ENCODE measurements at regions not wholly inside any gene's neighbourhood (a gene's known extent, or its start where the extent isn't known, plus 50 kb on each side); places are given as distances from the start of the nearest gene placed in this dataset.

- peaks cover 13% of the 10 kb centered on the region for H3K4me1 Mint-ChIP-seq
- Histone ChIP-seq H4K20me1 (ENCODE audit: low read depth) (no peaks in the 10 kb centered on the region), H3K4me3 (no peak overlapping the region), H3K27ac (no peak overlapping the region), H3K4me1 (peaks cover 22% of the 10 kb centered on the region), H3K9me3 (ENCODE audit: low read depth) (no peaks in the 10 kb centered on the region), H2AFZ (replicated peaks) (no peak overlapping the region), H3K79me2 (ENCODE audit: low read depth) (no peaks in the 10 kb centered on the region), H3F3A (ENCODE audit: low read depth) (peaks cover 16% of the 10 kb centered on the region), H3K9ac (no peak overlapping the region), H3K36me3 (no peaks in the 10 kb centered on the region), H3K27me3 (peaks cover 10% of the 10 kb centered on the region), H3K4me2 (no peak overlapping the region)
- peaks cover 6% of the 10 kb centered on the region for H3K9me3 Mint-ChIP-seq
- H3K4me3 Mint-ChIP-seq = no peak overlapping the region
- H3K27me3 Mint-ChIP-seq (ENCODE audit: insufficient read depth, low read depth) = peaks cover 25% of the 10 kb centered on the region
- no peak for DNase-seq (ENCODE audit: low spot score)
- TF ChIP-seq EZH2 (IDR thresholded peaks at IDR 0.05) = no peak
- no peak for TF ChIP-seq EZH2phosphoT487 (IDR thresholded peaks at IDR 0.05)
- no peak for TF ChIP-seq CTCF (IDR thresholded peaks at IDR 0.05)
- H3K27ac Mint-ChIP-seq = no peak overlapping the region
- H3K36me3 Mint-ChIP-seq = no peaks in the 10 kb centered on the region
Observed at GRCh38 chr11:115653926-115654325, 149.7 kb upstream of the CADM1 start.

- Mint-ChIP-seq H3K27me3 (ENCODE audit: insufficient read depth, low read depth) (peaks cover 17% of the 10 kb centered on the region), H3K36me3 (no peaks in the 10 kb centered on the region), H3K4me1 (peaks cover 8% of the 10 kb centered on the region), H3K4me3 (no peak overlapping the region), H3K9me3 (peaks cover 6% of the 10 kb centered on the region), H3K27ac (no peak overlapping the region)
- no peak for TF ChIP-seq EZH2phosphoT487 (IDR thresholded peaks at IDR 0.05)
- TF ChIP-seq EZH2 (IDR thresholded peaks at IDR 0.05) = no peak
- TF ChIP-seq CTCF (IDR thresholded peaks at IDR 0.05) = no peak
- no peak overlapping the region for H2AFZ ChIP-seq (replicated peaks)
- no peaks in the 10 kb centered on the region for H3K36me3 ChIP-seq
- H3K4me1 ChIP-seq = peaks cover 22% of the 10 kb centered on the region
- H3K79me2 ChIP-seq (ENCODE audit: low read depth) = no peaks in the 10 kb centered on the region
- no peak for DNase-seq (ENCODE audit: low spot score)
- no peak overlapping the region for H3K4me2 ChIP-seq
- H3F3A ChIP-seq (ENCODE audit: low read depth) = peaks cover 11% of the 10 kb centered on the region
- no peaks in the 10 kb centered on the region for H4K20me1 ChIP-seq (ENCODE audit: low read depth)
- no peaks in the 10 kb centered on the region for H3K9me3 ChIP-seq (ENCODE audit: low read depth)
- H3K9ac ChIP-seq = no peak overlapping the region
- H3K27ac ChIP-seq = no peak overlapping the region
- H3K27me3 ChIP-seq = peaks cover 2% of the 10 kb centered on the region
- no peak overlapping the region for H3K4me3 ChIP-seq
Observed at GRCh38 chr11:115653076-115653475, 148.9 kb upstream of the CADM1 start.

DNA sequence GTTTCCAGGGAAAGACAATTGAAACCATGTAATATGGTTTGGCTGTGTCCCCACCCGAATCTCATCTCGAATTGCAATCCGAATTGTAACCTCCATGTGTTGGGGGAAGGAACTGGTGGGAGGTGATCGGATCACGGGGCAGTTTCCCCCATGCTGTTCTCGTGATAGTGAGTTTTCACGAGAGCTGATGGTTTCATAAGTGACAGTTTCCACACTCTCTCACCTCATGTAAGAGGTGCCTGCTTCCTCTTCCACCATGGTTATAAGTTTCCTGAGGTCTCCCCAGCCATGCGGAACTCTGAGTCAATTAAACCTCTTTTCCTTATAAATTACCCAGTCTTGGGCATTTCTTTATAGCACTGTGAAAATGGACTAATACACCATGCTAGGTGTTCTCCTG, 148.3 kb upstream of the CADM1 start:
- Histone ChIP-seq H4K20me1 (ENCODE audit: low read depth) (no peaks in the 10 kb centered on the region), H3K27me3 (no peaks in the 10 kb centered on the region), H3K4me2 (no peak overlapping the region), H3K4me3 (no peak overlapping the region), H3K79me2 (ENCODE audit: low read depth) (no peaks in the 10 kb centered on the region), H3K9ac (no peak overlapping the region), H3K27ac (no peak overlapping the region), H3K4me1 (peaks cover 22% of the 10 kb centered on the region), H3K9me3 (ENCODE audit: low read depth) (no peaks in the 10 kb centered on the region), H3K36me3 (no peaks in the 10 kb centered on the region), H3F3A (ENCODE audit: low read depth) (peaks cover 11% of the 10 kb centered on the region), H2AFZ (replicated peaks) (no peak overlapping the region)
- H3K4me3 Mint-ChIP-seq = no peak overlapping the region
- no peak overlapping the region for H3K27ac Mint-ChIP-seq
- H3K9me3 Mint-ChIP-seq = peaks cover 6% of the 10 kb centered on the region
- H3K27me3 Mint-ChIP-seq (ENCODE audit: insufficient read depth, low read depth) = peaks cover 14% of the 10 kb centered on the region
- H3K4me1 Mint-ChIP-seq = peaks cover 8% of the 10 kb centered on the region
- TF ChIP-seq EZH2phosphoT487 (IDR thresholded peaks at IDR 0.05) (no peak), EZH2 (IDR thresholded peaks at IDR 0.05) (no peak), CTCF (IDR thresholded peaks at IDR 0.05) (no peak)
- no peaks in the 10 kb centered on the region for H3K36me3 Mint-ChIP-seq
- DNase-seq (ENCODE audit: low spot score) = no peak
